HCT116 (cell line): ENCODE measurements at regions not wholly inside any gene's neighbourhood (a gene's known extent, or its start where the extent isn't known, plus 50 kb on each side); places are given as distances from the start of the nearest gene placed in this dataset.

ENCODE experiments used
- CBX3 ChIP-seq: IDR thresholded peaks from 2 replicates; pipeline ENCODE4 v1.6.1; 2012; ENCODE audit warnings: low read depth
- ELF1 ChIP-seq: IDR thresholded peaks from 2 replicates; pipeline ENCODE4 v1.6.1; 2012; ENCODE audit warnings: low read depth, borderline replicate concordance
- EZH2phosphoT487 ChIP-seq: fragments of 200-600 bp; IDR thresholded peaks from 2 replicates; pipeline ENCODE4 v1.6.1; 2018; ENCODE audit warnings: antibody characterized with exemption, borderline replicate concordance
- JUND ChIP-seq: IDR thresholded peaks from 2 replicates; pipeline ENCODE4 v1.6.1; 2012
- POLR2A ChIP-seq: IDR thresholded peaks from 2 replicates; pipeline ENCODE4 v1.7.0; 2011; ENCODE audit warnings: borderline replicate concordance; ENCODE audit not compliant: insufficient read depth, insufficient read length; ENCODE audit errors: extremely low read depth
- POLR2AphosphoS5 ChIP-seq: IDR thresholded peaks from 2 replicates; pipeline ENCODE4 v1.6.1; 2011; ENCODE audit warnings: mild to moderate bottlenecking, low read depth, low read length, moderate library complexity
- SRF ChIP-seq: IDR thresholded peaks from 2 replicates; pipeline ENCODE4 v1.6.1; 2012; ENCODE audit warnings: low read depth
- TF ChIP-seq, protein P1 (sequence below), 3 experiments: fragments of 200-600 bp in 1 of 3; sonication (generic) in 1 of 3; IDR thresholded peaks in 2 of 3; conservative IDR thresholded peaks in 1 of 3; 2 replicates each; pipeline ENCODE4 v1.5.1; 2012 to 2017; ENCODE audit warnings: low read depth in 2 of 3, low read length in 2 of 3, antibody characterized with exemption in 1 of 3, borderline replicate concordance in 1 of 3, control low read depth in 1 of 3, mild to moderate bottlenecking in 1 of 3, mixed read lengths in 1 of 3, mixed run types in 1 of 3, moderate library complexity in 1 of 3; ENCODE audit not compliant: insufficient read depth in 1 of 3

DNA sequence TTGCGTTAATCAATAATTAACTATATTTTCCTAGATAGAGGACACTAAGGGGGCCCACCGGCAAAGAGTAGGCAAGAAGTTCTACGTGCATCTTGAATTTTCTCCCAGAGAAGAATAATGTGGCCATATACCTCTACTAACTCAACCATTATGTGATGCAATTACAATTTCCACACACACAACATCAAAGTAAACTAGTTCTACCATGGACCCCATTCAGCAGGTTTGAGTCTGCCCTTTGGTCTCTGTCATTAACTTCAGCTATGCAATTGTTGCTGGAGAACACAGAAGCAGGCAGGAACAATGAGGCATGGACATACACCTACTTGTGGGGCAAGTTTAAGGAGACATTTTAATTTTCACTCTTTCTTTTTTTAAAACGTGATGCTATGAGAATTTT is 705.9 kb downstream of the PDCD6IP start:
- TF ChIP-seq, protein P1, sequence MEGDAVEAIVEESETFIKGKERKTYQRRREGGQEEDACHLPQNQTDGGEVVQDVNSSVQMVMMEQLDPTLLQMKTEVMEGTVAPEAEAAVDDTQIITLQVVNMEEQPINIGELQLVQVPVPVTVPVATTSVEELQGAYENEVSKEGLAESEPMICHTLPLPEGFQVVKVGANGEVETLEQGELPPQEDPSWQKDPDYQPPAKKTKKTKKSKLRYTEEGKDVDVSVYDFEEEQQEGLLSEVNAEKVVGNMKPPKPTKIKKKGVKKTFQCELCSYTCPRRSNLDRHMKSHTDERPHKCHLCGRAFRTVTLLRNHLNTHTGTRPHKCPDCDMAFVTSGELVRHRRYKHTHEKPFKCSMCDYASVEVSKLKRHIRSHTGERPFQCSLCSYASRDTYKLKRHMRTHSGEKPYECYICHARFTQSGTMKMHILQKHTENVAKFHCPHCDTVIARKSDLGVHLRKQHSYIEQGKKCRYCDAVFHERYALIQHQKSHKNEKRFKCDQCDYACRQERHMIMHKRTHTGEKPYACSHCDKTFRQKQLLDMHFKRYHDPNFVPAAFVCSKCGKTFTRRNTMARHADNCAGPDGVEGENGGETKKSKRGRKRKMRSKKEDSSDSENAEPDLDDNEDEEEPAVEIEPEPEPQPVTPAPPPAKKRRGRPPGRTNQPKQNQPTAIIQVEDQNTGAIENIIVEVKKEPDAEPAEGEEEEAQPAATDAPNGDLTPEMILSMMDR (IDR thresholded peaks at IDR 0.05 in 2 of 3, conservative IDR thresholded peaks at IDR 0.05 in 1 of 3; ENCODE audit: borderline replicate concordance in 1 of 3, insufficient read depth in 1 of 3, low read depth in 2 of 3, low read length in 2 of 3): no peak
- TF ChIP-seq EZH2phosphoT487 (no peak), POLR2A (no peak), POLR2AphosphoS5 (no peak), SRF (no peak), CBX3 (no peak), ELF1 (no peak), JUND (no peak)
